A673 (cell line): ENCODE measurements at regions not wholly inside any gene's neighbourhood (a gene's known extent, or its start where the extent isn't known, plus 50 kb on each side); places are given as distances from the start of the nearest gene placed in this dataset.
"Not testable (repeated sequence)": the region's sequence is repeated elsewhere in the genome, so short reads cannot be mapped to it uniquely, and the experiment has no call there.

Experiments used
- EZH2 ChIP-seq: fragments of 200-600 bp; sonication (generic); IDR thresholded peaks from 2 replicates; pipeline ENCODE4 v1.6.1; 2017; ENCODE audit warnings: borderline replicate concordance, low read depth, mild to moderate bottlenecking, mixed read lengths, antibody characterized with exemption, low read length; ENCODE audit not compliant: poor library complexity, severe bottlenecking
- TF ChIP-seq, protein P1 (sequence below): fragments of 300-800, 200-600 bp; sonication (generic); conservative IDR thresholded peaks from 2 replicates; pipeline ENCODE4 v1.5.1; 2017; ENCODE audit warnings: low read depth, mild to moderate bottlenecking, antibody characterized with exemption, low read length, moderate library complexity, mixed read lengths

DNA sequence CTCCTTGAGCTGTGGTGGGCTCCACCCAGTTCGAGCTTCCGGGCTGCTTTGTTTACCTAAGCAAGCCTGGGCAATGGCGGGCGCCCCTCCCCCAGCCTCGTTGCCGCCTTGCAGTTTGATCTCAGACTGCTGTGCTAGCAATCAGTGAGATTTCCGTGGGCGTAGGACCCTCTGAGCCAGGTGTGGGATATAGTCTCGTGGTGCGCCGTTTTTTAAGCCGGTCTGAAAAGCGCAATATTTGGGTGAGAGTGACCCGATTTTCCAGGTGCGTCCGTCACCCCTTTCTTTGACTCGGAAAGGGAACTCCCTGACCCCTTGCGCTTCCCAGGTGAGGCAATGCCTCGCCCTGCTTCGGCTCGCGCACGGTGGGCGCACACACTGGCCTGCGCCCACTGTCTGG is 1151.1 kb upstream of the SORCS1 start:
- TF ChIP-seq, protein P1, sequence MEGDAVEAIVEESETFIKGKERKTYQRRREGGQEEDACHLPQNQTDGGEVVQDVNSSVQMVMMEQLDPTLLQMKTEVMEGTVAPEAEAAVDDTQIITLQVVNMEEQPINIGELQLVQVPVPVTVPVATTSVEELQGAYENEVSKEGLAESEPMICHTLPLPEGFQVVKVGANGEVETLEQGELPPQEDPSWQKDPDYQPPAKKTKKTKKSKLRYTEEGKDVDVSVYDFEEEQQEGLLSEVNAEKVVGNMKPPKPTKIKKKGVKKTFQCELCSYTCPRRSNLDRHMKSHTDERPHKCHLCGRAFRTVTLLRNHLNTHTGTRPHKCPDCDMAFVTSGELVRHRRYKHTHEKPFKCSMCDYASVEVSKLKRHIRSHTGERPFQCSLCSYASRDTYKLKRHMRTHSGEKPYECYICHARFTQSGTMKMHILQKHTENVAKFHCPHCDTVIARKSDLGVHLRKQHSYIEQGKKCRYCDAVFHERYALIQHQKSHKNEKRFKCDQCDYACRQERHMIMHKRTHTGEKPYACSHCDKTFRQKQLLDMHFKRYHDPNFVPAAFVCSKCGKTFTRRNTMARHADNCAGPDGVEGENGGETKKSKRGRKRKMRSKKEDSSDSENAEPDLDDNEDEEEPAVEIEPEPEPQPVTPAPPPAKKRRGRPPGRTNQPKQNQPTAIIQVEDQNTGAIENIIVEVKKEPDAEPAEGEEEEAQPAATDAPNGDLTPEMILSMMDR, result not testable (repeated sequence)
- not testable (repeated sequence) for TF ChIP-seq EZH2
